ENCODE measurements at regions not wholly inside any gene's neighbourhood (a gene's known extent, or its start where the extent isn't known, plus 50 kb on each side); places are given as distances from the start of the nearest gene placed in this dataset.
"Not testable (repeated sequence)": the region's sequence is repeated elsewhere in the genome, so short reads cannot be mapped to it uniquely, and the experiment has no call there.

GRCh38 chr5:62779010-62779422 is 200.4 kb downstream of the LRRC70 start:
- no peak overlapping the region for H3K27ac Mint-ChIP-seq (ENCODE audit: unreplicated experiment)

DNA sequence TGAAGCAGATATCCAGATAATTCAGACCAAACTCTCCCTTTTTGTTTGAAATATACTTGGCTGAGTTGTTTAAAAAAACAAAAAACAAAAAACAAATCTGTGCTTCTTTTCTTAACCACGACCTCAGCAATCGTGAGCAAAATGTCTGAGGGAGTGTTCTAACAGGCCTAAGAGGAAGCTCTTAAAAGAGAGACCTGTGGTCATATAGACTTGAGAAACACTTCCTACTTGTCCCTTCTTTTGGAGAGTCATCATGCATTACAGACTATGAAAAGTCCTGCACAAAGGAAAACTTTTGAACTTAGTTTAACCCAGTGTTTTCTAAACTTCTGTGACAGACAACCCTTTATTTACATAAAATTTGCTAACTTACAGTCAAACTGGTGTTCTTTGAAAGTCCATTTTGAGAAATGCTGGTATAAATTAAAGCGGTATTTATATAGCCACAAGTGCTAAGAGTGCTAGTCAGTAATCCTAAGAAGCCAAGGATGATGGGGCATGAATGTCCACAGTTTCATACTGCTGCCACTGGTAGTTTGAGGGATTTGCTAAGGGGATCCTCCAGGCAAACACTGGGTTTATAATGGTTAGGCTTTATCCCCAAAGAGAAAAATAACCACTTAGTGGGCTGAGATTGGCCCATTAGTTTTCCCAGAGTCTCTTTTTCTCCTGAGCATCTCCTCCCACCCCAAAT is 199.8 kb downstream of the LRRC70 start:
- DNase-seq (ENCODE audit: low read depth, low spot score): no peak
- H3K4me3 Mint-ChIP-seq: no peak overlapping the region
- H3K36me3 Mint-ChIP-seq (ENCODE audit: low read depth): no peaks in the 10 kb centered on the region

More at GRCh38 chr5:62779010-62779422, 200.4 kb downstream of the LRRC70 start:
- Mint-ChIP-seq H3K36me3 (ENCODE audit: low read depth) (no peaks in the 10 kb centered on the region), H3K4me3 (no peak overlapping the region), H3K27me3 (ENCODE audit: low read depth) (no peaks in the 10 kb centered on the region), H3K9me3 (no peaks in the 10 kb centered on the region), H3K4me1 (no peaks in the 10 kb centered on the region)
- peak; percentile 3 for DNase-seq (ENCODE audit: low read depth, low spot score)
- TF ChIP-seq, protein P1, sequence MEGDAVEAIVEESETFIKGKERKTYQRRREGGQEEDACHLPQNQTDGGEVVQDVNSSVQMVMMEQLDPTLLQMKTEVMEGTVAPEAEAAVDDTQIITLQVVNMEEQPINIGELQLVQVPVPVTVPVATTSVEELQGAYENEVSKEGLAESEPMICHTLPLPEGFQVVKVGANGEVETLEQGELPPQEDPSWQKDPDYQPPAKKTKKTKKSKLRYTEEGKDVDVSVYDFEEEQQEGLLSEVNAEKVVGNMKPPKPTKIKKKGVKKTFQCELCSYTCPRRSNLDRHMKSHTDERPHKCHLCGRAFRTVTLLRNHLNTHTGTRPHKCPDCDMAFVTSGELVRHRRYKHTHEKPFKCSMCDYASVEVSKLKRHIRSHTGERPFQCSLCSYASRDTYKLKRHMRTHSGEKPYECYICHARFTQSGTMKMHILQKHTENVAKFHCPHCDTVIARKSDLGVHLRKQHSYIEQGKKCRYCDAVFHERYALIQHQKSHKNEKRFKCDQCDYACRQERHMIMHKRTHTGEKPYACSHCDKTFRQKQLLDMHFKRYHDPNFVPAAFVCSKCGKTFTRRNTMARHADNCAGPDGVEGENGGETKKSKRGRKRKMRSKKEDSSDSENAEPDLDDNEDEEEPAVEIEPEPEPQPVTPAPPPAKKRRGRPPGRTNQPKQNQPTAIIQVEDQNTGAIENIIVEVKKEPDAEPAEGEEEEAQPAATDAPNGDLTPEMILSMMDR (conservative IDR thresholded peaks at IDR 0.05): peak; percentile 87

GRCh38 chr5:62777081-62777480 is 198.5 kb downstream of the LRRC70 start:
- H3K27me3 Mint-ChIP-seq (ENCODE audit: low read depth); H3K4me3 Mint-ChIP-seq; DNase-seq (ENCODE audit: low read depth, low spot score); H3K4me1 Mint-ChIP-seq; H3K27ac Mint-ChIP-seq (ENCODE audit: unreplicated experiment); H3K36me3 Mint-ChIP-seq (ENCODE audit: low read depth); H3K9me3 Mint-ChIP-seq: not testable (repeated sequence)

More for the DNA sequence above, 199.8 kb downstream of the LRRC70 start:
- Mint-ChIP-seq H3K9me3 (no peaks in the 10 kb centered on the region), H3K27me3 (ENCODE audit: low read depth) (no peaks in the 10 kb centered on the region), H3K4me1 (no peaks in the 10 kb centered on the region), H3K27ac (ENCODE audit: unreplicated experiment) (no peak overlapping the region)
- TF ChIP-seq, protein P1 (conservative IDR thresholded peaks at IDR 0.05): no peak

DNA sequence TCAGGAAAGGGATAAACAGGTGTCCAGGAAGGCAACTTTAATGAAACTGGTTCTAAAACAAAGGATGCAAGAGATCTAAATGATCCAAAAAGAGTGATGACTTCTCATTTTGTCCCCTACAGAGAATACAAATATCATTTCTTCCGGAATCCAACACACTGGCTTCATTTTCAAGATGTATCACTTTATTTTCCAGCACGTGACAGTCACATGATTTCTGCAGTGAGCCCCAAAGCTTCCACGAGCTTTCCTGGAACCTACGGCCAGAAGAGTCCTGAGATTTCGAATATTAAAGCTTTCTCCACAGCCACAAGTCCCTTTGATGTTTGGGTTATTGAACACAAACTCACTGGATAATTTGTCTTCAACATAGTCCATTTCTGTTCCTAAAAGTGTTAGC is 198.0 kb downstream of the LRRC70 start:
- not testable (repeated sequence) for H3K36me3 Mint-ChIP-seq (ENCODE audit: low read depth); H3K27ac Mint-ChIP-seq (ENCODE audit: unreplicated experiment); H3K4me3 Mint-ChIP-seq

GRCh38 chr5:62773460-62773859 is 194.8 kb downstream of the LRRC70 start:
- TF ChIP-seq, protein P1 (conservative IDR thresholded peaks at IDR 0.05): no peak
- Mint-ChIP-seq H3K9me3 (no peaks in the 10 kb centered on the region), H3K36me3 (ENCODE audit: low read depth) (no peaks in the 10 kb centered on the region), H3K27me3 (ENCODE audit: low read depth) (no peaks in the 10 kb centered on the region), H3K27ac (ENCODE audit: unreplicated experiment) (no peak overlapping the region), H3K4me1 (no peaks in the 10 kb centered on the region), H3K4me3 (no peak overlapping the region)
- no peak for DNase-seq (ENCODE audit: low read depth, low spot score)

More for the DNA sequence above, 198.0 kb downstream of the LRRC70 start:
- H3K9me3 Mint-ChIP-seq; DNase-seq (ENCODE audit: low read depth, low spot score); H3K4me1 Mint-ChIP-seq; H3K27me3 Mint-ChIP-seq (ENCODE audit: low read depth): not testable (repeated sequence)

GRCh38 chr5:62771341-62771740 is 192.7 kb downstream of the LRRC70 start:
- H3K27me3 Mint-ChIP-seq (ENCODE audit: low read depth): no peaks in the 10 kb centered on the region
- H3K4me1 Mint-ChIP-seq: no peaks in the 10 kb centered on the region
- H3K9me3 Mint-ChIP-seq: no peaks in the 10 kb centered on the region
- H3K4me3 Mint-ChIP-seq: no peak overlapping the region
- no peaks in the 10 kb centered on the region for H3K36me3 Mint-ChIP-seq (ENCODE audit: low read depth)
- DNase-seq (ENCODE audit: low read depth, low spot score): no peak
- H3K27ac Mint-ChIP-seq (ENCODE audit: unreplicated experiment): no peak overlapping the region
- TF ChIP-seq, protein P1 (conservative IDR thresholded peaks at IDR 0.05): no peak
